ENCODE measurements at regions not wholly inside any gene's neighbourhood (a gene's known extent, or its start where the extent isn't known, plus 50 kb on each side); places are given as distances from the start of the nearest gene placed in this dataset.

GRCh38 chr5:120806202-120806601, 342.1 kb downstream of the PRR16 start:
- POLR2A ChIA-PET: no interaction called here
- H3K4me1 ChIP-seq (ENCODE audit: control insufficient read depth, insufficient read depth, low read length): no peaks in the 10 kb centered on the region
- CTCF ChIA-PET: no interaction called here
- H3K27ac ChIP-seq (ENCODE audit: extremely low read depth, low read depth, low read length): no peak overlapping the region
- no peak overlapping the region for H3K4me3 ChIP-seq (ENCODE audit: low read depth, low read length)
- no peak for TF ChIP-seq EGR2 (tag by site-specific recombination; IDR thresholded peaks at IDR 0.05; ENCODE audit: low read depth)
- no peak for TF ChIP-seq ZNF423 (tag by site-specific recombination; IDR thresholded peaks at IDR 0.05)
- no peak for TF ChIP-seq ZFP69B (tag by site-specific recombination; IDR thresholded peaks at IDR 0.05)
- TF ChIP-seq ZBTB1 (tag by site-specific recombination; IDR thresholded peaks at IDR 0.05): no peak
- no peak for TF ChIP-seq ZNF433 (tag by site-specific recombination; IDR thresholded peaks at IDR 0.05; ENCODE audit: low read depth)
- no peaks in the 10 kb centered on the region for H3K36me3 ChIP-seq (ENCODE audit: control insufficient read depth in 2 of 2, insufficient read depth in 1 of 2, low read length in 2 of 2)
- no peaks in the 10 kb centered on the region for H3K9me3 ChIP-seq (ENCODE audit: control insufficient read depth, insufficient read depth, low read depth, low read length)

- H3K36me3 ChIP-seq (ENCODE audit: control insufficient read depth in 2 of 2, insufficient read depth in 1 of 2, low read length in 2 of 2): no peaks in the 10 kb centered on the region
- POLR2A ChIA-PET: no interaction called here
- CTCF ChIA-PET: interaction anchor here (0.7 kb wide), 1 partner anchor 1139 kb away, joined by 3 read pairs; no protein-coding TSS in a partner anchor
- H3K9me3 ChIP-seq (ENCODE audit: control insufficient read depth, insufficient read depth, low read depth, low read length): no peaks in the 10 kb centered on the region
- H3K4me1 ChIP-seq (ENCODE audit: control insufficient read depth, insufficient read depth, low read length): no peaks in the 10 kb centered on the region
- no peak overlapping the region for H3K27ac ChIP-seq (ENCODE audit: extremely low read depth, low read depth, low read length)
- H3K4me3 ChIP-seq (ENCODE audit: low read depth, low read length): no peak overlapping the region
- no peak for TF ChIP-seq ZNF155 (tag by site-specific recombination; IDR thresholded peaks at IDR 0.05)
- no peak for TF ChIP-seq ZNF24 (tag by site-specific recombination; IDR thresholded peaks at IDR 0.05)
- TF ChIP-seq ZNF513 (tag by site-specific recombination; IDR thresholded peaks at IDR 0.05): no peak
- no peak for TF ChIP-seq ZNF280D (tag by site-specific recombination; IDR thresholded peaks at IDR 0.05)
- TF ChIP-seq, protein P1, sequence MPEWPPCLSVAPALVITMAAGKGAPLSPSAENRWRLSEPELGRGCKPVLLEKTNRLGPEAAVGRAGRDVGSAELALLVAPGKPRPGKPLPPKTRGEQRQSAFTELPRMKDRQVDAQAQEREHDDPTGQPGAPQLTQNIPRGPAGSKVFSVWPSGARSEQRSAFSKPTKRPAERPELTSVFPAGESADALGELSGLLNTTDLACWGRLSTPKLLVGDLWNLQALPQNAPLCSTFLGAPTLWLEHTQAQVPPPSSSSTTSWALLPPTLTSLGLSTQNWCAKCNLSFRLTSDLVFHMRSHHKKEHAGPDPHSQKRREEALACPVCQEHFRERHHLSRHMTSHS (tag by site-specific recombination; IDR thresholded peaks at IDR 0.05): no peak
- no peak for TF ChIP-seq ZNF274 (IDR thresholded peaks at IDR 0.05; ENCODE audit: low read length)
- TF ChIP-seq ZNF274 (tag by site-specific recombination; IDR thresholded peaks at IDR 0.05; ENCODE audit: borderline replicate concordance): no peak
- no peak for TF ChIP-seq ZNF596 (tag by site-specific recombination; IDR thresholded peaks at IDR 0.05)
- TF ChIP-seq ATF2 (tag by site-specific recombination; IDR thresholded peaks at IDR 0.05; ENCODE audit: low read depth): no peak
- TF ChIP-seq, protein P2, sequence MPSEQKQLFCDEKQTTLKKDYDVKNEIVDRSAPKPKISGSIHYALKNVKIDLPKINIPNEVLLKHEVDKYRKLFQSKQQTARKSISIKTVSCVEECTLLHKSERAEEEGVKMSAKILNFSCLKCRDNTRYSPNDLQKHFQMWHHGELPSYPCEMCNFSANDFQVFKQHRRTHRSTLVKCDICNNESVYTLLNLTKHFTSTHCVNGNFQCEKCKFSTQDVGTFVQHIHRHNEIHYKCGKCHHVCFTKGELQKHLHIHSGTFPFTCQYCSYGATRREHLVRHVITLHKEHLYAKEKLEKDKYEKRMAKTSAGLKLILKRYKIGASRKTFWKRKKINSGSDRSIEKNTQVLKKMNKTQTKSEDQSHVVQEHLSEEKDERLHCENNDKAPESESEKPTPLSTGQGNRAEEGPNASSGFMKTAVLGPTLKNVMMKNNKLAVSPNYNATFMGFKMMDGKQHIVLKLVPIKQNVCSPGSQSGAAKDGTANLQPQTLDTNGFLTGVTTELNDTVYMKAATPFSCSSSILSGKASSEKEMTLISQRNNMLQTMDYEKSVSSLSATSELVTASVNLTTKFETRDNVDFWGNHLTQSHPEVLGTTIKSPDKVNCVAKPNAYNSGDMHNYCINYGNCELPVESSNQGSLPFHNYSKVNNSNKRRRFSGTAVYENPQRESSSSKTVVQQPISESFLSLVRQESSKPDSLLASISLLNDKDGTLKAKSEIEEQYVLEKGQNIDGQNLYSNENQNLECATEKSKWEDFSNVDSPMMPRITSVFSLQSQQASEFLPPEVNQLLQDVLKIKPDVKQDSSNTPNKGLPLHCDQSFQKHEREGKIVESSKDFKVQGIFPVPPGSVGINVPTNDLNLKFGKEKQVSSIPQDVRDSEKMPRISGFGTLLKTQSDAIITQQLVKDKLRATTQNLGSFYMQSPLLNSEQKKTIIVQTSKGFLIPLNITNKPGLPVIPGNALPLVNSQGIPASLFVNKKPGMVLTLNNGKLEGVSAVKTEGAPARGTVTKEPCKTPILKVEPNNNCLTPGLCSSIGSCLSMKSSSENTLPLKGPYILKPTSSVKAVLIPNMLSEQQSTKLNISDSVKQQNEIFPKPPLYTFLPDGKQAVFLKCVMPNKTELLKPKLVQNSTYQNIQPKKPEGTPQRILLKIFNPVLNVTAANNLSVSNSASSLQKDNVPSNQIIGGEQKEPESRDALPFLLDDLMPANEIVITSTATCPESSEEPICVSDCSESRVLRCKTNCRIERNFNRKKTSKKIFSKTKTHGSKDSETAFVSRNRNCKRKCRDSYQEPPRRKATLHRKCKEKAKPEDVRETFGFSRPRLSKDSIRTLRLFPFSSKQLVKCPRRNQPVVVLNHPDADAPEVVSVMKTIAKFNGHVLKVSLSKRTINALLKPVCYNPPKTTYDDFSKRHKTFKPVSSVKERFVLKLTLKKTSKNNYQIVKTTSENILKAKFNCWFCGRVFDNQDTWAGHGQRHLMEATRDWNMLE (tag by site-specific recombination; conservative IDR thresholded peaks at IDR 0.05; ENCODE audit: low read depth): no peak
- TF ChIP-seq ZNF510 (tag by site-specific recombination; IDR thresholded peaks at IDR 0.05; ENCODE audit: insufficient replicate concordance): no peak
- no peak for TF ChIP-seq GLIS2 (tag by site-specific recombination; IDR thresholded peaks at IDR 0.05)
These were observed 344.0 kb downstream of the PRR16 start for GRCh38 chr5:120808135-120808534.
